ENCODE measurements at regions not wholly inside any gene's neighbourhood (a gene's known extent, or its start where the extent isn't known, plus 50 kb on each side); places are given as distances from the start of the nearest gene placed in this dataset.

DNA sequence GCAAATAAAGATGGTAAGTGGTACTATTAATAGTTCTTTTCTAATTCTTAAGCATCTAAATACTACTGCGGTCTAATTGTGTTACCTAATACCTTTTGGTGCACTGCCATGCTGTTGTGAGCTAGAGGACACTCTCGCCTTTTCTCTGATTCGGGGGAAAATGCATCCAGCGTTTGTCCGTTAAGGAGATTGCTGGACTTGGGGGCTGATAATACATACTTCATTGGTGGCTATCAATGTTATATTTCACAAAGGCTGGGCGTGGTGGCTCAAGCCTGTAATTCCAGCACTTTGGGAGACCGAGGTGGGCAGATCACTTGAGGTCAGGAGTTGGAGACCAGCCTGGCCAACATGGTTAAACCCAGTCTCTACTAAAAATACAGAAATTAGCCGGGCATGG is 141.7 kb upstream of the TWIST2 start:
- TF ChIP-seq, protein P1, sequence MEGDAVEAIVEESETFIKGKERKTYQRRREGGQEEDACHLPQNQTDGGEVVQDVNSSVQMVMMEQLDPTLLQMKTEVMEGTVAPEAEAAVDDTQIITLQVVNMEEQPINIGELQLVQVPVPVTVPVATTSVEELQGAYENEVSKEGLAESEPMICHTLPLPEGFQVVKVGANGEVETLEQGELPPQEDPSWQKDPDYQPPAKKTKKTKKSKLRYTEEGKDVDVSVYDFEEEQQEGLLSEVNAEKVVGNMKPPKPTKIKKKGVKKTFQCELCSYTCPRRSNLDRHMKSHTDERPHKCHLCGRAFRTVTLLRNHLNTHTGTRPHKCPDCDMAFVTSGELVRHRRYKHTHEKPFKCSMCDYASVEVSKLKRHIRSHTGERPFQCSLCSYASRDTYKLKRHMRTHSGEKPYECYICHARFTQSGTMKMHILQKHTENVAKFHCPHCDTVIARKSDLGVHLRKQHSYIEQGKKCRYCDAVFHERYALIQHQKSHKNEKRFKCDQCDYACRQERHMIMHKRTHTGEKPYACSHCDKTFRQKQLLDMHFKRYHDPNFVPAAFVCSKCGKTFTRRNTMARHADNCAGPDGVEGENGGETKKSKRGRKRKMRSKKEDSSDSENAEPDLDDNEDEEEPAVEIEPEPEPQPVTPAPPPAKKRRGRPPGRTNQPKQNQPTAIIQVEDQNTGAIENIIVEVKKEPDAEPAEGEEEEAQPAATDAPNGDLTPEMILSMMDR (IDR thresholded peaks at IDR 0.05; ENCODE audit: low read depth, low read length): no peak
- no peak for TF ChIP-seq EZH2phosphoT487 (IDR thresholded peaks at IDR 0.05; ENCODE audit: low read depth)
